NCI-H128 (cell line): ENCODE measurements at regions not wholly inside any gene's neighbourhood (a gene's known extent, or its start where the extent isn't known, plus 50 kb on each side); places are given as distances from the start of the nearest gene placed in this dataset.
"Not testable (repeated sequence)": the region's sequence is repeated elsewhere in the genome, so short reads cannot be mapped to it uniquely, and the experiment has no call there.

Experiments
- DNase-seq: peaks from one replicate; lab custom pipeline; 2025; ENCODE audit not compliant: unreplicated experiment; lab: John Stamatoyannopoulos, UW

GRCh38 chr15:81729340-81729739 lies 316.5 kb downstream of the MEX3B start:
- no peak for DNase-seq

DNA sequence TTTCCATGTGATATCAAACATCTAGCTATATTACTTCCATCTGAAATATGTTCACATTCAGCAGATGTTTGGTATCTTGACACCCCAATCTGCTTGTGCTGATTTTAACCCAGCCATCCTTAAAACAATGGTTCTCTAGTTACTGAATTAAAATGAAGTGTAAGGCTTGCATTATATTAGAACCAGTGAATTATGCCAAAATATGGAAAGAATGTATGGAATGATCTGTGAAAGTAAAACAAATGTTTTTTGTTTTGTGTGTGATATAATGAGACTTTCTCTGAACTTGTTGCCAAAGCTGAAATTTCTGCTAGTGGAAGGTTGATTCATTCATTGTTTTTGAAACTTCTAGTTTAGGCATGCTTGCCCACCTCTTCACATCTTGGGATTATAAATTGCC lies 317.1 kb downstream of the MEX3B start:
- no peak for DNase-seq

DNA sequence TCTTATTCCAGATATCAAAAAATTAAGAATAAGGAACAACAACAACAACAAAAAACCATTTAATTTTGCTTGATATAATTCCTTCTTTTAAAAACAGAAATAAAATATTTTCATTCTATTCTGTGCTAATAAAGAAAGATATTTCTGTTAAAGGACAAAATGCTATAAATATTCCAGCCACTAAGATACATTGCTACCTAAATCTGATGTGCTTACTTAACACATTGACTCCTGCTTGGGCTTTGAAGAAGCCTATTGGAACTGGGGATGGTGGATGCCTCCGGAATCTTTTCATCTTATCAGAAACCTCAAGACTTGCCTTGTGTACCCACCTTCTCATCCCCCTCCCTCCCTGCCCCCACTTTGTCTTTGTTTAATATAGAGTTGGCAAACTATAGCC lies 320.2 kb downstream of the MEX3B start:
- DNase-seq, result no peak

GRCh38 chr15:81724536-81724935 lies 321.3 kb downstream of the MEX3B start:
- DNase-seq, result no peak

- DNase-seq, result no peak
Observed at GRCh38 chr15:81723701-81724100, 322.1 kb downstream of the MEX3B start.

- no peak for DNase-seq
Observed at GRCh38 chr15:81723113-81723651, 322.6 kb downstream of the MEX3B start.

- DNase-seq, result not testable (repeated sequence)
Observed at GRCh38 chr15:81716468-81716867, 329.4 kb downstream of the MEX3B start.

GRCh38 chr15:81710328-81710727 lies 335.5 kb downstream of the MEX3B start:
- no peak for DNase-seq

DNA sequence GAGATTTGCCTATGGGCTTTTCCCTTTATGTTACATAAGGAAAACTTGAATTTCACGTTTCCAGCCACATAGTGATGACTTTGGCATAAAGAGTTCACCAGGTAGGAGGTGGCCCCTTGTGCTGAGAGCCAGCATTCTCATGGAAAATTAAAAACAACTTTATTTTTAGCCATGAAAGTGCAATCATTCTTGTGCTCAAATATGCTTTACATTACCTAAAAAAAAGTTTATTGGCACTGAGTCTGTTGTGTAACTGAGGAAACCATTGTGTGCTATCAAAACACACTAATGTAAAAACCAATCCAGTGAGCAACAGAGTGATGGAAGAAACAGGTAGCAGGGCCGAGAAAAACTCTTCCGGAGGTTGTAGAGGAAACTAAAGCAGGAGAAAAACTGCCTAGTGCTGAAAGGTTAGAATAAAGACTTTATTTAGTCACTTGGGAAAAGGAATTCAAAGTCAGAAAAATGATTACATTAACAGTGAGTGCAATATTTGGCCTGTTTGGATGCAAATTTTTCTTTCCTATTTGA lies 332.9 kb upstream of the TMC3 start:
- not testable (repeated sequence) for DNase-seq

- not testable (repeated sequence) for DNase-seq
Observed at GRCh38 chr15:81705727-81706126, 331.7 kb upstream of the TMC3 start.

- DNase-seq, result no peak
Observed at GRCh38 chr15:81686021-81686420, 312.0 kb upstream of the TMC3 start.

DNA sequence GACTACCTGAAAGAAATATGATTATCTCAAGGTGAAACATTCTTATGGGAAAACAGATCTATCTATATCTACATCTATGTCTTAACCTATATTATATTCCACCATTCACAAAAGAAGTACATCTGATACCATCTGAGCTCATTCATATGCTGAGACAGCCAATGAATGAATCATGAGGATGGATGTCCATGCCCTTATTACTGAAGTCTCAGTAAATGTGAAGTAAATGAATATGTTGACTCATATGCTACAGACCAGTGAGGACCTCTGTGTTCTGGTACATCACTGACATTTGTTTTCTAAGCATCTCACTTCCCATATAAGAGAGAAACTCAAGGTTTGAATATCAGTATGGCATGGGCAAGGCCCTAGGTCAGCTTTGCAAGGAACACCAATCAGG lies 311.2 kb upstream of the TMC3 start:
- no peak for DNase-seq

DNA sequence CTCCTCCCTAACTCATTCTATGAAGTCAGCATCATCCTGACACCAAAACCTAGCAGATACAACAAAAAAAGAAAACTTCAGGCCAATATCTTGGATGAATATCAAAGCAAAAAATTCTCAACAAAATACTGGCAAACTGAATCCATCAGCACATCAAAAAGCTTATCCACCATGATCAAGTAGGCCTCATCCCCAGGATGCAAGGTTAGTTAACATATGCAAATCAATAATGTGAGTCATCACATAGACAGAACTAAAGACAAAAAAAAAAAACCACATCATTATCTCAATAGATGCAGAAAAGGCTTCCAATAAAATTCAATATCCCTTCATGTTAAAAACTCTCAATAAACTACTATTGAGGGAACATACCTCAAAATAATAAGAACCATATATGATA lies 306.8 kb upstream of the TMC3 start:
- no peak for DNase-seq

DNA sequence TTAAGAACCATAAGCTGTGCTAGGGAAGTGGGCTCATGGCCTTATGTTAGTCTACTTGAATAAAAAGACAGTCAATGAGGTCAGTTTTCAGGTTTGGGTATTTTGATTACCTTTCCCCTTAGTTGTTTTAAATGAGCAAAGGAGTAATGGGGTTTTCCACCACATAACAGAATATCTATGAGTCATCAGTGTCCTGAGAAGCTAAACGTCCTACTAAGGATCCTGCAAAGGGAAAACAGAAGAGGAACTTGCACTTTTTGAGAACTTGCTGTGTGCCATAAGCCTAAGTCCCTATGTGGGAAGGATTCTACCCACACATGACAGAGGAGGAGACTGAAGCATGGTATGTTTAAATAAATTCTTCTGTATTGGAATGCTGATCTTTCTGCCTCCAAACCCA lies 292.8 kb upstream of the TMC3 start:
- DNase-seq, result no peak

DNA sequence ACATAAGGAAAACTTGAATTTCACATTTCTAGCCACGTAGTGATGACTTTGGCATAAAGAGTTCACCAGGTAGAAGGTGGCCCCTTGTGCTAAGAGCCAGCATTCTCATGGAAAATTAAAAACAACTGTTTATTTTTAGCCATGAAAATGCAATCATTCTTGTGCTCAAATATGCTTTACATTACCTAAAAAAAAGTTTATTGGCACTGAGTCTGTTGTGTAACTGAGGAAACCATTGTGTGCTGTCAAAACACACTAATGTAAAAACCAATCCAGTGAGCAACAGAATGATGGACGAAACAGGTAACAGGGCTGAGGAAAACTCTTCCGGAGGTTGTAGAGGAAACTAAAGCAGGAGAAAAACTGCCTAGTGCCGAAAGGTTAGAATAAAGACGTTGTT lies 287.0 kb upstream of the TMC3 start:
- no peak for DNase-seq

GRCh38 chr15:81653259-81653658 lies 279.2 kb upstream of the TMC3 start:
- no peak for DNase-seq

- DNase-seq, result no peak
Observed at GRCh38 chr15:81645470-81645869, 271.5 kb upstream of the TMC3 start.

GRCh38 chr15:81643771-81644170 lies 269.8 kb upstream of the TMC3 start:
- no peak for DNase-seq

- no peak for DNase-seq
Observed at GRCh38 chr15:81642451-81642990, 268.5 kb upstream of the TMC3 start.

GRCh38 chr15:81636064-81636463 lies 262.1 kb upstream of the TMC3 start:
- not testable (repeated sequence) for DNase-seq

DNA sequence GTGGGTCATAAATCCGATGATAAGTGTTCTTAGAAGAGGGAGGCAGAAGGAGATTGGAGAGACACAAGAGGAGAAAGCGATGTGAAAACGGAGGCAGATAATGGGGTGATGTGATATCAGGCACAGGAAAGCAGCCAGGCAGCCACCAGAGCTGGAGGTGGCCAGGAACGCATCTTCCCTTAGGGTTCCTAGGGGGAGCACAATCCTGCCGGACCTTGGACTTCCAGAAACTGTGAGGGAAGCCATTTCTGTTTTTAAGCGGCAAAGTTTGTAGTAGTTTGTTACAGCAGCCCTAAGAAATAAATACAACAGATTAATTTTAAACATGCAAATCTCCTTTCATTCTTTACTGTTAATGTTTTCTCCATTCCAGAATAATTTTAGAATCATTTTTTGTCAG lies 259.9 kb upstream of the TMC3 start:
- DNase-seq, result no peak

DNA sequence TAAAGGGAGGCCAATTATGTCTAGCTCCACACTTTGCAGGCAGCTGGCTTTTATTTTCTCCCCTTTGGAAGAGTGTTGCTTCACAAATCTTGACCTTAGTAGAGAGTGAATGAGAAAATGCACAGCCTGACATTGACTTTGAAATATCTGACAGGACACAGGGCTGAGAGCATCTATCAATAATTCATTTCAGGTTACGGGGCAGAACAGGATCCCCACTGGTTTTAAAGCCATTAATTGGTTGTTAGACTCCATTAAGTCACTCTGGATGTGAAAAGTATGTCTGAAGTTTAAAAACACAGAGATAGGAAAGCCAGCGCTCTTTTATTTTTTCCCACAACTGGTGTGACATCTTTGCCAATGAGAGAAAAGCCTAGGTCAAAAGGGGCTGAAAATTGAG lies 251.9 kb upstream of the TMC3 start:
- DNase-seq, result no peak

DNA sequence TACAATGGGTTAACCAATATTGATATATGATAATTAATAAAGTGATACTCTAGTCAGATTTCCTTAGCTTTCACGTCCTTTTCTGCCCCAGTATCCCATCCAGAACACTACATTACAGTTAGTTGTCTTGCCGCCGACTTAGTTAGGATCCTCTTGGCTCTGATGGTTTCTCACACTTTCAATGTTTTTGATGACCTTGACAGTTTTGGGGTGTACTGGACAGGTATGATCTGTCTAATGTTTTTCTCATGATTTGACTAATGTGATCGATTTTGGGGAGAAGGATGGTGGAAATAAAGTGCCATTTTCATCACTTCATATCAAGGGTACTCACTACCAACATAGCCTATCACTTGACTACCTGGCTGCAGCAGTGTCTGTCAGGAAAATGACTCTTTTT lies 245.0 kb upstream of the TMC3 start:
- no peak for DNase-seq
